K562 (cell line): ENCODE measurements at regions not wholly inside any gene's neighbourhood (a gene's known extent, or its start where the extent isn't known, plus 50 kb on each side); places are given as distances from the start of the nearest gene placed in this dataset.
"Not testable (repeated sequence)": the region's sequence is repeated elsewhere in the genome, so short reads cannot be mapped to it uniquely, and the experiment has no call there.

ENCODE experiments used
- ATAC-seq: fragments of 200-7000 bp; cut with Tn5 transposase; 3 replicates; pipeline ENCODE4 v1.9.1; 2020; ENCODE audit warnings: moderate library complexity
- BruUV-seq: library from RNA; stranded (reverse); fragments of 400-500 nt; replicated peaks from 2 replicates; lab custom pipeline; 2021; lab: Mats Ljungman, UMichigan
- CTCF ChIA-PET: fragments of 300-600 bp; formaldehyde crosslinking; extraction: SDS; loops from one replicate; lab custom pipeline; 2021; ENCODE audit warnings: low intra/inter-chr PET ratio; lab: Yijun Ruan, JAX
- POLR2A ChIA-PET: fragments of 300-600, 350-650 bp; sonication (Branson Sonifier 250); formaldehyde crosslinking; extraction: SDS; loops from one replicate; lab custom pipeline; 2021; ENCODE audit warnings: antibody characterized with exemption, inconsistent platforms; lab: Yijun Ruan, JAX
- DNase-seq, 4 experiments: peaks; one replicate each; pipeline versions ENCODE4 v3.0.0 to v3.0.0-alpha.2; 2011 to 2018; ENCODE audit warnings: low spot score in 3 of 4, mixed read lengths in 3 of 4; ENCODE audit errors: extremely low read depth in 1 of 4
- FAIRE-seq: peaks from 2 replicates; lab custom pipeline; 2011; peaks lifted over from hg19 to GRCh38; lab: Jason Lieb, UNC
- H2AFZ ChIP-seq: 2 replicates; pipeline ENCODE4 v1.6.0; 2011; ENCODE audit warnings: low read depth, low read length, control low read depth, inconsistent platforms
- H3K27ac ChIP-seq: fragments of 200-600 bp; 3 replicates; pipeline ENCODE4 v1.8.0; 2011; ENCODE audit warnings: low read depth, mild to moderate bottlenecking, control low read depth, inconsistent platforms, low read length, moderate library complexity, mixed read lengths; ENCODE audit errors: extremely low read depth
- H3K27me3 ChIP-seq, 2 experiments: fragments of 300-600 bp in 1 of 2; 2 replicates in 1 of 2; 3 replicates in 1 of 2; pipeline versions ENCODE4 v1.6.0 to v1.8.0; 2011; ENCODE audit warnings: inconsistent platforms in 2 of 2, low read length in 2 of 2, mild to moderate bottlenecking in 1 of 2, mixed read lengths in 1 of 2, moderate library complexity in 1 of 2; ENCODE audit not compliant: control insufficient read depth in 2 of 2, insufficient read depth in 2 of 2
- H3K36me3 ChIP-seq: fragments of 300-600 bp; 3 replicates; pipeline ENCODE4 v1.8.0; 2011; ENCODE audit warnings: mild to moderate bottlenecking, low read length, inconsistent platforms; ENCODE audit not compliant: control insufficient read depth, insufficient read depth
- H3K4me1 ChIP-seq, 2 experiments: fragments of 200-600 bp in 1 of 2; replicated peaks in 1 of 2; 2 replicates in 1 of 2; 3 replicates in 1 of 2; pipeline versions ENCODE4 v1.5.1 to v1.8.0; 2011; ENCODE audit warnings: inconsistent platforms in 2 of 2, low read length in 2 of 2, mild to moderate bottlenecking in 1 of 2, mixed read lengths in 1 of 2, moderate library complexity in 1 of 2; ENCODE audit not compliant: control insufficient read depth in 2 of 2, insufficient read depth in 2 of 2
- H3K4me2 ChIP-seq: 2 replicates; pipeline ENCODE4 v1.6.1; 2011; ENCODE audit warnings: low read length, control low read depth, inconsistent platforms, mixed read lengths; ENCODE audit not compliant: insufficient read depth
- H3K4me3 ChIP-seq: fragments of 200-600 bp; sonication (generic), shearing (Covaris generic); 2 replicates; pipeline ENCODE4 v1.5.1; 2016; ENCODE audit warnings: control low read depth, inconsistent platforms
- H3K79me2 ChIP-seq: fragments of 200-600 bp; 3 replicates; pipeline ENCODE4 v1.8.0; 2011; ENCODE audit warnings: low read length, inconsistent platforms; ENCODE audit not compliant: control insufficient read depth, insufficient read depth
- H3K9ac ChIP-seq, 2 experiments: 2 replicates each; pipeline versions ENCODE4 v1.6.0 to v1.6.1; 2011; ENCODE audit warnings: low read depth in 2 of 2, low read length in 2 of 2, control low read depth in 1 of 2, inconsistent platforms in 1 of 2, mild to moderate bottlenecking in 1 of 2, mixed read lengths in 1 of 2; ENCODE audit not compliant: insufficient read depth in 1 of 2
- H3K9me1 ChIP-seq: one replicate; pipeline ENCODE4 v1.6.0; 2011; ENCODE audit warnings: inconsistent platforms, mild to moderate bottlenecking, low read length, moderate library complexity; ENCODE audit not compliant: control insufficient read depth, insufficient read depth
- H3K9me3 ChIP-seq: replicated peaks from 2 replicates; pipeline ENCODE4 v1.5.1; 2011; ENCODE audit warnings: low read depth, low read length, inconsistent platforms; ENCODE audit not compliant: control insufficient read depth, insufficient read depth
- H4K20me1 ChIP-seq: replicated peaks from 2 replicates; pipeline ENCODE4 v1.6.1; 2011; ENCODE audit warnings: low read length, inconsistent platforms, mixed read lengths; ENCODE audit not compliant: control insufficient read depth, insufficient read depth
- BCOR ChIP-seq: fragments of 450-650 bp; IDR thresholded peaks from 2 replicates; pipeline ENCODE4 v1.6.1; 2016
- MAFG ChIP-seq: fragments of 450-650 bp; conservative IDR thresholded peaks from 2 replicates; pipeline ENCODE4 v1.6.1; 2016; ENCODE audit warnings: missing genetic modification characterization, missing compliant biosample characterization
- NFYB ChIP-seq: IDR thresholded peaks from 2 replicates; pipeline ENCODE4 v1.6.1; 2011; ENCODE audit warnings: mild to moderate bottlenecking, moderate library complexity; ENCODE audit not compliant: insufficient read length; ENCODE audit errors: extremely low read depth
- POLR2G ChIP-seq: fragments of 200-400 bp; formaldehyde crosslinking; IDR thresholded peaks from 2 replicates; pipeline ENCODE4 v1.6.1; 2017; ENCODE audit warnings: low read depth, mild to moderate bottlenecking, antibody characterized with exemption, low read length, moderate library complexity
- ZNF146 ChIP-seq: IDR thresholded peaks from one replicate; pipeline ENCODE4 v1.6.1; 2018; ENCODE audit warnings: missing compliant biosample characterization; ENCODE audit not compliant: unreplicated experiment
- WGBS: fragments of 100-300 bp; shearing (Covaris generic); methylation state at CpG from one replicate; pipeline ENCODE4 v1.1.6; 2016; ENCODE audit warnings: low coverage, mixed read lengths; ENCODE audit not compliant: insufficient coverage; ENCODE audit errors: missing lambda C conversion rate; 5-methylcytosine and 5-hydroxymethylcytosine counted together
- in situ Hi-C: fragments of 300-500 bp; cut with MboI; formaldehyde crosslinking; loops from 4 replicates; pipeline ENCODE4 v1.15.0; 2018; ENCODE audit warnings: inconsistent platforms, mixed read lengths
- intact Hi-C: fragments of 100-400 bp; cut with micrococcal nuclease; formaldehyde crosslinking; loops from 2 replicates; pipeline ENCODE4 v1.14.2; 2022

DNA sequence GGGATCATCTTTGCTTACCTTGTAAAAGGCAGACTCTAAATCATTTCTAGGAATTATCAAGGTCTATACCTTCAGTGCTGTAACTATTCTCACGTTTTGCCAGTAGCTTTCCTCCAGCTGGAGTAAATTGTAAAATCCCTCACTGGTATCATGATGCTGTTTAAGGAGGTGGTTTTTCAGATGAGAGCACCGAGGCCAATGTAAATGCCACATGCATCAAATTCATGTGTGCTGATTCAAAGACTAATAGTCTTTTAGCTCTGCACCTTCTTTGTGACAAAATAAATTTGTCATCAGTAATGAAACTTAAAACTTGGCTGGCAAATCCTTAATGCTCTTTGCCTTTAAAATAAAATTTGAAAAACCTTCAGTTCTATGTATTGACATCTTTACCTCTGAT, 503.8 kb downstream of the SETD4 start (continued):
- TF ChIP-seq MAFG (no peak), NFYB (no peak), POLR2G (no peak)

- H3K27me3 ChIP-seq, H3K9me3 ChIP-seq, POLR2A ChIA-PET, H3K9me1 ChIP-seq, BruUV-seq, DNase-seq, in situ Hi-C loops, H3K36me3 ChIP-seq, ATAC-seq, H3K9ac ChIP-seq, H2AFZ ChIP-seq, H3K79me2 ChIP-seq, H3K4me3 ChIP-seq, H3K27ac ChIP-seq, H3K4me2 ChIP-seq, H4K20me1 ChIP-seq, FAIRE-seq, CTCF ChIA-PET, intact Hi-C loops: not testable (repeated sequence)
- peaks cover 0 to 24% of the 10 kb centered on the region in 2 experiments; a peak in 2 of 5 replicates for H3K4me1 ChIP-seq
- 37% methylated on average over 3 of the region's 3 CpGs for WGBS
- TF ChIP-seq ZNF146 (CRISPR knock-in tag) = peak; percentile 95
- TF ChIP-seq BCOR = 0 out of 2 replicates have a peak, but pooled peaks have one; percentile 9
These were observed 503.4 kb upstream of the RUNX1 start for GRCh38 chr21:35552483-35552882.
